ENCODE measurements at regions not wholly inside any gene's neighbourhood (a gene's known extent, or its start where the extent isn't known, plus 50 kb on each side); places are given as distances from the start of the nearest gene placed in this dataset.

DNA sequence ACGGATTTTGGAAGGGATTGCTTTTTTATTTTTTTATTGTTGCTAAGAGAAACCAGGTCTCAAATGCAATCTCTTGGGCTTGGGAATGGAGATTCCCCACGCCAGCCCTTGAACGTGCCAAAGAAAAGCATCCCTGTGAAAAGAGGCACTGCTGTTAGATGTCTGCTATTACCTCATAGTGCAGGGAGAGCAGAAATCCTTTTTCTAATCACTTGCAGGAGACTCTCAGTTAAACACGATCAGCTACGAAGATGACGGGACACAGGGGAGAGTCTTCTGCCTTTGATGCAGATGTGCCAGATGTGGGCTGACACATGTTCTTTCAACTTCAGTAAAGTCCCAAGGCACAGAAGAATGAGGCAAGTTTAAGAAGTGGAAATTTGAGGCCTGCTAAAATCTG is 381.6 kb upstream of the TRIB2 start:
- dilution Hi-C loops (cut with MboI; ENCODE audit: extremely low pct_ligation_motif_present, low sequenced_read_pairs): no loop called here

More for the DNA sequence above, 381.6 kb upstream of the TRIB2 start:
- no peak for DNase-seq (ENCODE audit: low read depth, low spot score)
- CTCF ChIA-PET: no interaction called here
- POLR2A ChIA-PET: no interaction called here
- H3K27ac ChIP-seq (ENCODE audit: insufficient read depth, low read depth, low read length): no peak overlapping the region
- no peaks in the 10 kb centered on the region for H3K9me3 ChIP-seq (replicated peaks; ENCODE audit: control insufficient read depth, insufficient read depth, low read length)
- no peak for FAIRE-seq
- H3K4me3 ChIP-seq (replicated peaks in 1 of 3; ENCODE audit: insufficient read depth in 1 of 3, low read depth in 1 of 3, low read length in 3 of 3): no peak overlapping the region
- no peak overlapping the region for H2AFZ ChIP-seq (ENCODE audit: low read depth, low read length)
- intact Hi-C loops (cut with micrococcal nuclease): no loop called here
- no peaks in the 10 kb centered on the region for H4K20me1 ChIP-seq (replicated peaks; ENCODE audit: control insufficient read depth, extremely low read depth, insufficient read depth, low read length)
- no peaks in the 10 kb centered on the region for H3K36me3 ChIP-seq (ENCODE audit: control insufficient read depth in 2 of 2, extremely low read depth in 1 of 2, insufficient read depth in 2 of 2, low read length in 2 of 2)
- no peak overlapping the region for H3K4me2 ChIP-seq (ENCODE audit: insufficient read depth, low read length)
- TF ChIP-seq EZH2 (IDR thresholded peaks at IDR 0.05; ENCODE audit: borderline replicate concordance, low read depth, low read length, severe bottlenecking) (no peak), POLR2AphosphoS5 (IDR thresholded peaks at IDR 0.05; ENCODE audit: insufficient read depth, low read depth, low read length) (no peak), POLR2A (IDR thresholded peaks at IDR 0.05; ENCODE audit: low read depth, low read length) (no peak), GATA2 (IDR thresholded peaks at IDR 0.05; ENCODE audit: insufficient read depth, insufficient read length, low read depth, low read length) (no peak), FOS (IDR thresholded peaks at IDR 0.05; ENCODE audit: borderline replicate concordance, insufficient read depth, low read length) (no peak), MYC (IDR thresholded peaks at IDR 0.05; ENCODE audit: low read depth, low read length) (no peak), JUN (IDR thresholded peaks at IDR 0.05; ENCODE audit: borderline replicate concordance, insufficient read depth, insufficient read length, low read depth) (no peak)
- TF ChIP-seq, protein P1, sequence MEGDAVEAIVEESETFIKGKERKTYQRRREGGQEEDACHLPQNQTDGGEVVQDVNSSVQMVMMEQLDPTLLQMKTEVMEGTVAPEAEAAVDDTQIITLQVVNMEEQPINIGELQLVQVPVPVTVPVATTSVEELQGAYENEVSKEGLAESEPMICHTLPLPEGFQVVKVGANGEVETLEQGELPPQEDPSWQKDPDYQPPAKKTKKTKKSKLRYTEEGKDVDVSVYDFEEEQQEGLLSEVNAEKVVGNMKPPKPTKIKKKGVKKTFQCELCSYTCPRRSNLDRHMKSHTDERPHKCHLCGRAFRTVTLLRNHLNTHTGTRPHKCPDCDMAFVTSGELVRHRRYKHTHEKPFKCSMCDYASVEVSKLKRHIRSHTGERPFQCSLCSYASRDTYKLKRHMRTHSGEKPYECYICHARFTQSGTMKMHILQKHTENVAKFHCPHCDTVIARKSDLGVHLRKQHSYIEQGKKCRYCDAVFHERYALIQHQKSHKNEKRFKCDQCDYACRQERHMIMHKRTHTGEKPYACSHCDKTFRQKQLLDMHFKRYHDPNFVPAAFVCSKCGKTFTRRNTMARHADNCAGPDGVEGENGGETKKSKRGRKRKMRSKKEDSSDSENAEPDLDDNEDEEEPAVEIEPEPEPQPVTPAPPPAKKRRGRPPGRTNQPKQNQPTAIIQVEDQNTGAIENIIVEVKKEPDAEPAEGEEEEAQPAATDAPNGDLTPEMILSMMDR (IDR thresholded peaks at IDR 0.05; ENCODE audit: extremely low read depth in 1 of 2, insufficient read depth in 1 of 2, low read depth in 1 of 2, low read length in 2 of 2): no peak
- TF ChIP-seq, protein P2, sequence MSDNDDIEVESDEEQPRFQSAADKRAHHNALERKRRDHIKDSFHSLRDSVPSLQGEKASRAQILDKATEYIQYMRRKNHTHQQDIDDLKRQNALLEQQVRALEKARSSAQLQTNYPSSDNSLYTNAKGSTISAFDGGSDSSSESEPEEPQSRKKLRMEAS (IDR thresholded peaks at IDR 0.05; ENCODE audit: insufficient read depth, insufficient read length): no peak
- no peaks in the 10 kb centered on the region for H3K79me2 ChIP-seq (ENCODE audit: control insufficient read depth, insufficient read depth, low read length)
- no peaks in the 10 kb centered on the region for H3K4me1 ChIP-seq (ENCODE audit: control insufficient read depth, extremely low read depth, insufficient read depth, low read length)
- no peaks in the 10 kb centered on the region for H3K9me1 ChIP-seq (replicated peaks; ENCODE audit: control insufficient read depth, extremely low read depth, insufficient read depth, low read length)
- no TSS peak for BruUV-seq (replicated peaks)
- no peak overlapping the region for H3K9ac ChIP-seq (replicated peaks; ENCODE audit: extremely low read depth, insufficient read depth, low read length)
- H3K27me3 ChIP-seq (ENCODE audit: control insufficient read depth in 2 of 2, insufficient read depth in 2 of 2, low read length in 2 of 2): peaks cover 0 to 2% of the 10 kb centered on the region in 2 experiments

All from endothelial cell of umbilical vein (primary cell).